ENCODE measurements at regions not wholly inside any gene's neighbourhood (a gene's known extent, or its start where the extent isn't known, plus 50 kb on each side); places are given as distances from the start of the nearest gene placed in this dataset.

DNA sequence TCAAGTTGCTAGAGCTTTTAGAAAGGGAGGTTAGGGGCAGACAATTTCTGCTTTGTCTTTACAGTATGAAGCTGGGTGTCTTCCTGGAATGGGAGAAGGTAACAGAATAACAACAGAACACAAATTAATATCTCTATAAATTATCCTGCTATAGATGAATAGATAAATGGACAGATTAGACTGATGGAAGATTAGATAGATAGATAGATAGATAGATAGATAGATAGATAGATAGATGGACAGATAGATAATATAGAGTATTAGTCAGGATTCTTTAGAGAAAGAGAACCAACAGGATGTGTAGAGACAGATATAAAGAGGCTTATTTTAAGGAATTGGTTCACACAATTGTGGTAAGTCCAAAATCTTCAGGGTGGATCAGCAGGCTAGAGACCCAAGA, 302.2 kb downstream of the BCL11A start:
- Mint-ChIP-seq H3K4me1 (ENCODE audit: low read depth) (no peaks in the 10 kb centered on the region), H3K27me3 (no peaks in the 10 kb centered on the region), H3K4me3 (no peak overlapping the region), H3K27ac (no peak overlapping the region), H3K9me3 (no peaks in the 10 kb centered on the region), H3K36me3 (ENCODE audit: low read depth) (no peaks in the 10 kb centered on the region)
- intact Hi-C loops (cut with DNase I, micrococcal nuclease) = no loop called here
- CTCF ChIA-PET = no interaction called here
- Histone ChIP-seq H3K27me3 (ENCODE audit: control insufficient read depth in 1 of 2, insufficient read depth in 2 of 2, low read length in 2 of 2) (no peaks in the 10 kb centered on the region), H3K27ac (ENCODE audit: low read depth in 1 of 2, low read length in 2 of 2) (no peak overlapping the region), H3K9me3 (ENCODE audit: control insufficient read depth in 1 of 2, insufficient read depth in 1 of 2, low read length in 2 of 2) (peaks cover 0 to 7% of the 10 kb centered on the region in 2 experiments), H3K36me3 (ENCODE audit: insufficient read depth, low read length) (no peaks in the 10 kb centered on the region), H3K4me1 (ENCODE audit: insufficient read depth, low read length) (no peaks in the 10 kb centered on the region), H3K4me3 (ENCODE audit: low read length) (no peak overlapping the region)
- POLR2A ChIA-PET = no interaction called here
- DNase-seq = no peak
- TF ChIP-seq, protein P1, sequence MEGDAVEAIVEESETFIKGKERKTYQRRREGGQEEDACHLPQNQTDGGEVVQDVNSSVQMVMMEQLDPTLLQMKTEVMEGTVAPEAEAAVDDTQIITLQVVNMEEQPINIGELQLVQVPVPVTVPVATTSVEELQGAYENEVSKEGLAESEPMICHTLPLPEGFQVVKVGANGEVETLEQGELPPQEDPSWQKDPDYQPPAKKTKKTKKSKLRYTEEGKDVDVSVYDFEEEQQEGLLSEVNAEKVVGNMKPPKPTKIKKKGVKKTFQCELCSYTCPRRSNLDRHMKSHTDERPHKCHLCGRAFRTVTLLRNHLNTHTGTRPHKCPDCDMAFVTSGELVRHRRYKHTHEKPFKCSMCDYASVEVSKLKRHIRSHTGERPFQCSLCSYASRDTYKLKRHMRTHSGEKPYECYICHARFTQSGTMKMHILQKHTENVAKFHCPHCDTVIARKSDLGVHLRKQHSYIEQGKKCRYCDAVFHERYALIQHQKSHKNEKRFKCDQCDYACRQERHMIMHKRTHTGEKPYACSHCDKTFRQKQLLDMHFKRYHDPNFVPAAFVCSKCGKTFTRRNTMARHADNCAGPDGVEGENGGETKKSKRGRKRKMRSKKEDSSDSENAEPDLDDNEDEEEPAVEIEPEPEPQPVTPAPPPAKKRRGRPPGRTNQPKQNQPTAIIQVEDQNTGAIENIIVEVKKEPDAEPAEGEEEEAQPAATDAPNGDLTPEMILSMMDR (IDR thresholded peaks at IDR 0.05) = no peak
- ATAC-seq (ENCODE audit: poor library complexity) = no peak

DNA sequence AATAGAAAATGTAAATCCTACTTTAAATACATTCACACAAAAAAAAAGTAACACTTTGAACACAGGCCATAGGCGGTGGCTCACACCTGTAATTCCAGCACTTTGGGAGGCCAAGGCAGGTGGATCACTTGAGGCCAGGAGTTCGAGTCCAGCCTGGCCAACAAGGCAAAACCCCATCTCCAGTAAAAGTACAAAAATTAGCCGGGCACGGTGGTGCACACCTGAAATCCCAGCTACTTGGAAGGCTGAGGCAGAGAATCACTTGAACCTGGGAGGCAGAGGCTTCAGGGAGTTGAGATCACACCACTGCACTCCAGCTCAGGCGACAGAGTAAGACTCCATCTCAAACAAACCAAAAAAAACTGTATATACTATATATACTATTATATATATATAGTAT, 303.6 kb downstream of the BCL11A start:
- Mint-ChIP-seq H3K36me3 (ENCODE audit: low read depth) (no peaks in the 10 kb centered on the region), H3K27me3 (no peaks in the 10 kb centered on the region), H3K9me3 (no peaks in the 10 kb centered on the region), H3K4me3 (no peak overlapping the region), H3K27ac (no peak overlapping the region), H3K4me1 (ENCODE audit: low read depth) (no peaks in the 10 kb centered on the region)
- Histone ChIP-seq H3K36me3 (ENCODE audit: insufficient read depth, low read length) (no peaks in the 10 kb centered on the region), H3K4me1 (ENCODE audit: insufficient read depth, low read length) (no peaks in the 10 kb centered on the region), H3K9me3 (ENCODE audit: control insufficient read depth in 1 of 2, insufficient read depth in 1 of 2, low read length in 2 of 2) (peaks cover 0 to 7% of the 10 kb centered on the region in 2 experiments), H3K27ac (ENCODE audit: low read depth in 1 of 2, low read length in 2 of 2) (no peak overlapping the region), H3K27me3 (ENCODE audit: control insufficient read depth in 1 of 2, insufficient read depth in 2 of 2, low read length in 2 of 2) (no peaks in the 10 kb centered on the region), H3K4me3 (ENCODE audit: low read length) (no peak overlapping the region)
- TF ChIP-seq, protein P1 (IDR thresholded peaks at IDR 0.05) = no peak
- intact Hi-C loops (cut with DNase I, micrococcal nuclease) = no loop called here
- ChIA-PET POLR2A (no interaction called here), CTCF (no interaction called here)
- no peak for DNase-seq
- ATAC-seq (ENCODE audit: poor library complexity) = no peak

DNA sequence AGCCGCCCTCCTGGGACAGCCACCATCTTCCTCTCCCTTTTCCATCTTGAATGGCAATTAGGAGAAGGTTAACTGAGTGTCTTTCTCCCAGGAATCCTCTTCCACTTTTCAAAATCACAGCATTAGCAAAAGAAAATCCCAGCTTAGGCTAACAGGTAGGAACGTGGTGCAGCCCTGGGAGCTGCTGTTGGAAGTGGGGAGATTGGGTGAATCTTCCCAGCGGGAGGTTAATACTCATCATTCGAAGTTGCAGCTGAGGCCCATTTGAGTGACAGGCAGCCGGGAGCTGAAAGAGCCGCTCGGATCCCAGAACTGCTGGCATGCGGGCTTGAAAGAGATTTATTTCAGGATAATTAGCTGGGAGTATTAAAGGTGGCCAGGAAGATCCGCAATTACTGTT, 306.0 kb downstream of the BCL11A start:
- Mint-ChIP-seq H3K9me3 (peaks cover 2% of the 10 kb centered on the region), H3K27ac (no peak overlapping the region), H3K4me1 (ENCODE audit: low read depth) (no peaks in the 10 kb centered on the region), H3K27me3 (no peaks in the 10 kb centered on the region), H3K4me3 (no peak overlapping the region), H3K36me3 (ENCODE audit: low read depth) (no peaks in the 10 kb centered on the region)
- H3K9me3 ChIP-seq (ENCODE audit: control insufficient read depth in 1 of 2, insufficient read depth in 1 of 2, low read length in 2 of 2) = peaks cover 0 to 8% of the 10 kb centered on the region in 2 experiments
- DNase-seq = no peak
- POLR2A ChIA-PET = no interaction called here
- CTCF ChIA-PET = no interaction called here
- TF ChIP-seq, protein P1 (IDR thresholded peaks at IDR 0.05) = no peak
- H3K36me3 ChIP-seq (ENCODE audit: insufficient read depth, low read length) = no peaks in the 10 kb centered on the region
- no peak overlapping the region for H3K4me3 ChIP-seq (ENCODE audit: low read length)
- ATAC-seq (ENCODE audit: poor library complexity) = no peak
- no peaks in the 10 kb centered on the region for H3K27me3 ChIP-seq (ENCODE audit: control insufficient read depth in 1 of 2, insufficient read depth in 2 of 2, low read length in 2 of 2)
- intact Hi-C loops (cut with DNase I, micrococcal nuclease) = no loop called here
- no peaks in the 10 kb centered on the region for H3K4me1 ChIP-seq (ENCODE audit: insufficient read depth, low read length)
- no peak overlapping the region for H3K27ac ChIP-seq (ENCODE audit: low read depth in 1 of 2, low read length in 2 of 2)

Data from CD4-positive, alpha-beta T cell (primary cell).